AG09309 (cell line): ENCODE measurements at regions not wholly inside any gene's neighbourhood (a gene's known extent, or its start where the extent isn't known, plus 50 kb on each side); places are given as distances from the start of the nearest gene placed in this dataset.
"Not testable (repeated sequence)": the region's sequence is repeated elsewhere in the genome, so short reads cannot be mapped to it uniquely, and the experiment has no call there.

Experiments used
- DNase-seq: peaks from one replicate; pipeline ENCODE4 v3.0.0-alpha.2; 2010; ENCODE audit warnings: low read depth
- H3K4me3 ChIP-seq: 2 replicates; pipeline ENCODE4 v1.5.1; 2011; ENCODE audit warnings: mild to moderate bottlenecking, low read depth, low read length, moderate library complexity; ENCODE audit not compliant: control insufficient read depth
- CTCF ChIP-seq: IDR thresholded peaks from 2 replicates; pipeline ENCODE4 v1.5.1; 2011; ENCODE audit warnings: mild to moderate bottlenecking, low read depth, low read length, inconsistent platforms; ENCODE audit not compliant: insufficient read depth, control insufficient read depth; ENCODE audit errors: missing control alignments

- no peak overlapping the region for H3K4me3 ChIP-seq
- TF ChIP-seq CTCF = no peak
- DNase-seq = no peak
These were observed 275.6 kb downstream of the SEC61B start for GRCh38 chr9:99497641-99498040.

DNA sequence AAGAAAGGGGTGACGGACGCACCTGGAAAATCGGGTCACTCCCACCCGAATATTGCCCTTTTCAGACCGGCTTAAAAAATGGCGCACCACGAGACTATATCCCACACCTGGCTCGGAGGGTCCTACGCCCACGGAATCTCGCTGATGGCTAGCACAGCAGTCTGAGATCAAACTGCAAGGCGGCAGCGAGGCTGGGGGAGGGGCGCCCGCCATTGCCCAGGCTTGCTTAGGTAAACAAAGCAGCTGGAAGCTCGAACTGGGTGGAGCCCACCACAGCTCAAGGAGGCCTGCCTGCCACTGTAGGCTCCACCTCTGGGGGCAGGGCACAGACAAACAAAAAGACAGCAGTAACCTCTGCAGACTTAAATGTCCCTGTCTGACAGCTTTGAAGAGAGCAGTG lies 276.9 kb downstream of the SEC61B start:
- H3K4me3 ChIP-seq, DNase-seq: not testable (repeated sequence)

DNA sequence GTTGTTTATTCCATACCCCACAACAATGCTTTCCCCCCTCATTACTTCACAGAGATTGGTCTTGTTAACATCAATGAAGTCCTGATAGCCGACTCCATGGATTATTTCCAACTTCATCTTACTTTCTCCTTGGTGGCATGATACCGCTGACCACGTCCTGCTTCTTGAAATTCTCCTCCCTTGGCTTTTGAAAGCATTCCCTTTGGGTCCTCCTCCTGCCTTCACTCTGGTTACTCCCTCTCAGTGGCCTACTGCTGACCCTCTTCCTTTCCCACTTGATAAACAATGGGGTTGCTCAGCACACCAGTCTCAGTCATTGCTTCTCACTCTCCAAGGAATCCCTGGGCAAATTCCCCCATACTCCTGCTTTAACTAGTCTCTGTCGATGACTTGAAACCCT lies 283.9 kb downstream of the SEC61B start:
- no peak for TF ChIP-seq CTCF
- no peak for DNase-seq
- H3K4me3 ChIP-seq = no peak overlapping the region

DNA sequence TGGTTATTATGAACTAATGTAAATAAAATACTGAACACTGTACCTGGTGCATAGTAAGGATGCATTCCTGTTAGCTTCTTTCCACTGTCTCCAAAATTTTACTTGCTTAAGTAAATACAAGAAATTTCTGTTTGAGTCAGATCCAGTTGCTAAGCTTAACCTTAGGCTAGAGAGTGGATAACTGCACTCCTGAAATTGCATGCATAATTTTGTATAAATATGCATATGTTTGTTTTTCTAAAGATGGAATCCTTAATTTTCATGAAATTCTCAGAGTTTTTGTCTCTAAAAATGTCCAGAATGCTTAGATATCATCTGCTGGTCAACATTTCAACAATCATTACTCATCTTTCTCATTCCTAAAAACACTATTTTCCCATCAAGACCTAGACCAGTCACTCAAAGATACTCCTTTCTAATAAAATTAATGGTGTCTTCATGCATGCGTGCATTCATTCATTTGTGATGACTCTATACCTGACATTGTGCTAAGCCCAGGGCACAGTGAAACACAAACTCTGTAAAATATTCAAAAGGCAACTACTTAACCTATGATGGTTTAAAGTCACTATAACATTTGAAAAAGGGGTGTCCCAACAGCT lies 284.8 kb downstream of the SEC61B start:
- H3K4me3 ChIP-seq = no peak overlapping the region
- no peak for DNase-seq
- no peak for TF ChIP-seq CTCF

- TF ChIP-seq CTCF = no peak
- no peak overlapping the region for H3K4me3 ChIP-seq
- no peak for DNase-seq
These were observed 287.1 kb downstream of the SEC61B start for GRCh38 chr9:99509065-99509745.

DNA sequence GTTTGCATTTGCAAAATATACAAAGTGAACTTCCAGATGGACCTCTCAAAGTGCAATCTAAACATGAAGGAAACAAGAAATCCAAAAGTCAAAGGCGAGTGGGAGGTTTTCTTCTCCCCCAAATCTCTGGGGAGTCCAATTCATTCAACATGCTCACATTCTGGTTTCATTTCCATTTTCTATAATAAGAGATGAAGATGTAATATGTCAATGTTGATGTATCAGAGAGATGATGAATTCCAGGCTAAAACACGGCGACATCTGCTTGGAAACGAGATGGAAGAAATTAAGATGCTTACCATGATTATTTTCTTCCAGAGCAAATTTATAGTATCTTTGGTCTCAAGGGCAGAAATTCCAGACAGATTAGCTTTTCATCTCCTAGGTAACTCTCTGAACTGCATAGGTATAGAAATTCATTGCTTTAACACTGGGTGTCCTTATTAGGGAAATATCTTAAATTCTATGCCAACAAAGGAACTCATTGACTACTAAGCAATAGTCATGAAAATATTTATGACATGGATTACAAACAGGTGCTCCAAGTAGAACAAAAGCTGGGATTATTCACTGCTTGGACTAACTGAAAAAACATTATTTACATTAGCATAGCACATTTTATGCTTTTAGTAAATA lies 287.9 kb downstream of the SEC61B start:
- DNase-seq = no peak
- TF ChIP-seq CTCF = no peak
- no peak overlapping the region for H3K4me3 ChIP-seq

DNA sequence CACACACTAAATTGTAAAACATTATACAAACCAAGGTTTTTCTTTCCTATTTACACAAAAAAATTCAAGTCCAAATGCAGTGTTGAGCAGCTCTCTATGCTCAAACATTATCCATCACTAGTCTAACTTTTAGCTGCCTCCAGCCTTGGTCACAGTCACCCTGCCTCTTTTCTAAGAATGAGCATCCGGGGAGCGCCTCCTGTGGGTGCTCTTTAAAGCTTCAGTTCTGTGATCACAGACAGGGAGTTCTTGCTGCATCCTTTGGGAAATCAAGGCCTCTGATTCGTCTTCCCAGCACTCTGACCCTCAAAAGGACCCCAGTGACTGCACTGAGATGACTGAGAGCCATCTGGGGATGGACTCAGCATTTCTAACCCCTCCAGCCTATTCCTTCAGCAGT lies 289.6 kb downstream of the SEC61B start:
- TF ChIP-seq CTCF = peak; percentile 37
- no peak for DNase-seq

More for the DNA sequence above, 289.6 kb downstream of the SEC61B start:
- H3K4me3 ChIP-seq = no peak overlapping the region
